ENCODE measurements at regions not wholly inside any gene's neighbourhood (a gene's known extent, or its start where the extent isn't known, plus 50 kb on each side); places are given as distances from the start of the nearest gene placed in this dataset.

DNA sequence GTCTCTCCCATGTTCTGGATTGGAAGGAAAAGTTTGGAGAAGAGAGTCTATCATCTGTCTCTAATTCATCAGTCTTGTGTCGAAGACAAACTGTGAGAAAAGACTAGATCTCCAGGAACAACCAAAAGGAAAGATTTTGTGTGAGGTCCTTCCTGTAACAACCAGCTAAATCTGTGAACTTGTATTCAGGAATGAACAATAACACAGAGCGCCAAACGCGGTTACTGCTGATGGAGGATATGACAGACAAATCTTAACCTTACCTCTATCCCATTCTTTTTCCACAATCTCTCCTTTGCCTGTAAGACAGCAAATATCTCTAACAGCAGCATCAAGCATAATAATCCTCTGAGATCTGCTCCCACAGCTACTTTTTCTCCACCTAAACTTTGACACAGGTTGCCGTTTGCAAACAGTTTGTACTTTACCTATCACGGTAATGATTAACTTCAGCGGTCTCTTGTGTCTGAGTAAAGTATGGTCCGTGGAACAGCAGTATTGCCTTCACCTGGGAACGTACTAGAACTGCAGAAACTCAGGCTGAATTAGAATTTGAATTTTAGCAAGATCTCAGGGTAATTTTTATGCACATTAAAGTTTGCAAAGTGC, 387.6 kb downstream of the ELAVL2 start:
- no peaks in the 10 kb centered on the region for H3K27me3 ChIP-seq (ENCODE audit: control insufficient read depth, insufficient read depth, low read length)
- H3K4me3 ChIP-seq (ENCODE audit: low read length), result no peak overlapping the region
- H3K36me3 ChIP-seq (ENCODE audit: control insufficient read depth, insufficient read depth, low read length), result no peaks in the 10 kb centered on the region
- H3K4me1 ChIP-seq (ENCODE audit: control insufficient read depth, insufficient read depth, low read length), result no peaks in the 10 kb centered on the region
- no peak overlapping the region for H3K27ac ChIP-seq (ENCODE audit: low read depth, low read length)
- no peak overlapping the region for H3K9ac ChIP-seq (ENCODE audit: low read length)

DNA sequence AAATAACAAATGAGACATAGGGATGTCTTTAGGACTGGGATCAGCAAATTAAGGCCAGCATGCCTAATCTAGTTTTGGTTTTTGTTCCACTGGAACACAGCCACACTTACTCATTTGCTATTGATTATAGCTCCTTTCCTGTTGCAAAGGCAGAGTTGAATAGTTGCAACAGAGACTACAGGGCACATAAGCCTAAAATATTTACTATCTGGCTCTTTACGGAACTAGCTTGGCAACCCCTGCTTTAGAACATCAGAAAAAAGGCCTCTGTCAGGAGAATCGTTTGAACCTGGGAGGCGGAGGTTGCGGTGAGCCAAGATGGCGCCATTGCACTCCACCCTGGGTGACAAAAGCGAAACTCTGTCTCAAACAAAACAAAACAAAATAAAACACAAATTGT, 384.8 kb downstream of the ELAVL2 start:
- no peaks in the 10 kb centered on the region for H3K27me3 ChIP-seq (ENCODE audit: control insufficient read depth, insufficient read depth, low read length)
- H3K27ac ChIP-seq (ENCODE audit: low read depth, low read length), result no peak overlapping the region
- H3K9ac ChIP-seq (ENCODE audit: low read length), result no peak overlapping the region
- H3K4me1 ChIP-seq (ENCODE audit: control insufficient read depth, insufficient read depth, low read length), result no peaks in the 10 kb centered on the region
- no peak overlapping the region for H3K4me3 ChIP-seq (ENCODE audit: low read length)
- H3K36me3 ChIP-seq (ENCODE audit: control insufficient read depth, insufficient read depth, low read length), result no peaks in the 10 kb centered on the region

DNA sequence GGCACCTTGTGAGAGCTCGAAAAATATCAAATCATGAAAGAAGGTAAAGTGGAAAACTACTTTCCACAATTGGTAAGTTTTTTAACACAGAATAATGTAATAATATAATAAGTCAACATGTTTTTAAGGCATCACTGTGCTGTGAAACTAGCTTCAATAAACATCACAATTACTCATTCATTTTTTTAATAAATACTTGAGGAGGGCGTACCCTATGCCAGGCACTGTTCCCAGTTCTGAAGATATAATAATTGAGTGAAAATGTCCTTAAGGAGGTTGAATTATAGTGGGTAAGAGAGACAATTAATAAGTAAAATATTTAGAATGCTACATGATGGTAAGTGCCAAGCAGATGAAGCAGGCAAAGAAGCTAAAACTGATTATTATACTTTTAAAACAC, 381.4 kb downstream of the ELAVL2 start:
- Histone ChIP-seq H3K27ac (ENCODE audit: low read depth, low read length) (no peak overlapping the region), H3K4me1 (ENCODE audit: control insufficient read depth, insufficient read depth, low read length) (no peaks in the 10 kb centered on the region), H3K36me3 (ENCODE audit: control insufficient read depth, insufficient read depth, low read length) (no peaks in the 10 kb centered on the region), H3K4me3 (ENCODE audit: low read length) (no peak overlapping the region), H3K9ac (ENCODE audit: low read length) (no peak overlapping the region), H3K27me3 (ENCODE audit: control insufficient read depth, insufficient read depth, low read length) (no peaks in the 10 kb centered on the region)

DNA sequence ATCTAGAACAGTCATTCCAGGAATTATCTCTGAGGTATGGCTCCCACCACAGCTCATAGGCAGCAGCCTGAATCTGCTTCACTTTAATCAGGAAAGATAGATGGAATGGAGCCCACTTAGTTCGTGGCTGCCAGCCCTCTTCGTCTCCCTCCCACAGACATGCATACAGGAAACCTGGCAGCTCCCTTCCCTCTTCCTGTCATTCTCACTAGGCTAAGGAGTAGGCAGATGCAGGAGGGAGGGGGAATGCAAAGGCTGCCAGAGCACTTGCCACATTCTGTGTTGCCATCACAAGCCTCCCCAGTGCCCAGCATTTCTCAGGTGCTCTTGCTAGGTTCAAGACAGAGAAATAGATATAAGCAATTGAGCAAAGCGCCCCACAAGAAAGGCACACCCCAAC, 378.9 kb downstream of the ELAVL2 start:
- H3K27ac ChIP-seq (ENCODE audit: low read depth, low read length), result no peak overlapping the region
- H3K4me1 ChIP-seq (ENCODE audit: control insufficient read depth, insufficient read depth, low read length), result no peaks in the 10 kb centered on the region
- H3K4me3 ChIP-seq (ENCODE audit: low read length), result no peak overlapping the region
- no peaks in the 10 kb centered on the region for H3K36me3 ChIP-seq (ENCODE audit: control insufficient read depth, insufficient read depth, low read length)
- H3K27me3 ChIP-seq (ENCODE audit: control insufficient read depth, insufficient read depth, low read length), result no peaks in the 10 kb centered on the region
- H3K9ac ChIP-seq (ENCODE audit: low read length), result no peak overlapping the region

DNA sequence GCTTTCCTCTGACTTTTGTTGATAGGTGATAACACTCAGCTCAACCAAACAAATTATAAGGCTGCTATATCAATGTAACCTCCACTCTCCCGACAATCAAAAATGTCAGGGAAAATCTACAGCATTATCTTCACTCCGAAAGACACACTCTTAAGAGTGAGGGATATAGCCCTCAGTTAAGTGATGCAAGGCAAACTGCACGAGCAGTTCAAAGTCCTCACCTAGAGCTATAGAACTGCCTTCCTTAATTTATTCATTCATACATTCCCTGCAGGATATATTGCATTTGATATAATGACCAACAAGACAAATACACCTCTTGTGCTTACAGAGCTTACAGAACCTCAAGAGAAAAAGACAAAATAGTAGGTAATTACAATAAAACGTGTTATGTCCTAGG, 378.1 kb downstream of the ELAVL2 start:
- Histone ChIP-seq H3K27ac (ENCODE audit: low read depth, low read length) (no peak overlapping the region), H3K27me3 (ENCODE audit: control insufficient read depth, insufficient read depth, low read length) (no peaks in the 10 kb centered on the region), H3K36me3 (ENCODE audit: control insufficient read depth, insufficient read depth, low read length) (no peaks in the 10 kb centered on the region), H3K4me3 (ENCODE audit: low read length) (no peak overlapping the region), H3K9ac (ENCODE audit: low read length) (no peak overlapping the region), H3K4me1 (ENCODE audit: control insufficient read depth, insufficient read depth, low read length) (no peaks in the 10 kb centered on the region)

DNA sequence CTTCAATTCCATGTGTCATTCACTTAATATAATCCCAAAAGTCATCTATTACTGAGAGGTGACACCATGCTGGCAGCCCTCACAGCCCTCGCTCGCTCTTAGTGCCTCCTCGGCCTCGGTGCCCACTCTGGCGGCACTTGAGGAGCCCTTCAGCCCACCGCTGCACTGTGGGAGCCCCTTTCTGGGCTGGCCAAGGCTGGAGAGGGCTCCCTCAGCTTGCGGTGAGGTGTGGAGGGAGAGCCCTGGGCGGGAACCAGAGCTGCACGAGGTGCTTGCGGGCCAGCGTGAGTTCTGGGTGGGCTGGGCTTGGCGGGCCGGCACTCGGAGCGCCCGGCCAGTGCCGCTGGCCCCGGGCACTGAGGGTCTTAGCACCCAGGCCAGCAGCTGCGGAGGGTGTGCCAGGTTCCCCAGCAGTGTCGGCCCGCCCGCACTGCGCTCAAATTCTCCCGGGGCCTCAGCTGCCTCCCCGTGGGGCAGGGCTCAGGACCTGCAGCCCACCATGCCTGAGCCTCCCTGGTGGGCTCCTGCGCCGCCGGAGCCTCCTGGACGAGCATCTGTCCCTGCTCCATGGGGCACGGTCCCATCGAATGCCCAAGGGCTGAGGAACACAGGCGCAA, 374.1 kb downstream of the ELAVL2 start:
- no peak overlapping the region for H3K27ac ChIP-seq (ENCODE audit: low read depth, low read length)
- H3K27me3 ChIP-seq (ENCODE audit: control insufficient read depth, insufficient read depth, low read length), result no peaks in the 10 kb centered on the region
- H3K4me1 ChIP-seq (ENCODE audit: control insufficient read depth, insufficient read depth, low read length), result no peaks in the 10 kb centered on the region
- H3K4me3 ChIP-seq (ENCODE audit: low read length), result no peak overlapping the region
- H3K9ac ChIP-seq (ENCODE audit: low read length), result no peak overlapping the region
- no peaks in the 10 kb centered on the region for H3K36me3 ChIP-seq (ENCODE audit: control insufficient read depth, insufficient read depth, low read length)

DNA sequence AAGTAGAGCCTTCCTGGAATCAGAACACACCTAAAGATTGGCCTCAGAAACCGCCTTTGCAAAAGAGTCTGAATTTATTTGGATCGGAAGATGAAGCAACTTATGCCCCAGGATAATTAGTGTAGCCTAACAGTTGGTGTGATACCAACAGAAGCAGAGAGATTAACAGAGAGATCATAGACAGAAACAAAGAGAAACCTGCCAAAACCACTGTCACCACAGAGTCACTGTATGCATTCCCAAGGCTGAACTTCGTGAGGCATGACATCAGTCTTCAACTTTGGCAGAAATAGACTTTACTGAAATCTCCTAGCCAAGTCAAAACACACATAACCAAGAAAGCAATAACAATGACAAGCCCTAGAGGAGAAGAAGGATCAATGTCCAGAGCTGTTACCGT, 361.8 kb downstream of the ELAVL2 start:
- Histone ChIP-seq H3K4me1 (ENCODE audit: control insufficient read depth, insufficient read depth, low read length) (no peaks in the 10 kb centered on the region), H3K4me3 (ENCODE audit: low read length) (no peak overlapping the region), H3K9ac (ENCODE audit: low read length) (no peak overlapping the region), H3K36me3 (ENCODE audit: control insufficient read depth, insufficient read depth, low read length) (no peaks in the 10 kb centered on the region), H3K27me3 (ENCODE audit: control insufficient read depth, insufficient read depth, low read length) (no peaks in the 10 kb centered on the region), H3K27ac (ENCODE audit: low read depth, low read length) (no peak overlapping the region)

DNA sequence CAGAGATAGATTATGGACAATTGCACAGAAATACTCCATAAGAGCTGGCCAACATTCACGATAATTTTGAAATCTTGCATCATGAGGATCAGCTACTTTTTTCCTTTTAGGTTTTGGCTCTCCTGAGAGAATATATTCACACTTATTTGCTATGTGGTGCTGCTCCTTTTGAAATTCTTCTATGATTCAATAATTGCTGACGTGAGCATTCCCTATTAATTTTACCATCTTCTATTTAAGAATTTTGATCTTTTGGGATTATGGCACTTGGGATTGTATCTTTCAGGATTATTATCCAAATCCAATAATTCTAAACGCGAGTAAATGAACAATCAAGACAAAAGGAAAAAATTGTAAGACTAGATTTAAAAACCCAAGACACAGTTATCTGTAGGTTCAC, 358.8 kb downstream of the ELAVL2 start:
- H3K27ac ChIP-seq (ENCODE audit: low read depth, low read length), result no peak overlapping the region
- no peak overlapping the region for H3K4me3 ChIP-seq (ENCODE audit: low read length)
- H3K36me3 ChIP-seq (ENCODE audit: control insufficient read depth, insufficient read depth, low read length), result no peaks in the 10 kb centered on the region
- no peaks in the 10 kb centered on the region for H3K27me3 ChIP-seq (ENCODE audit: control insufficient read depth, insufficient read depth, low read length)
- H3K4me1 ChIP-seq (ENCODE audit: control insufficient read depth, insufficient read depth, low read length), result no peaks in the 10 kb centered on the region
- H3K9ac ChIP-seq (ENCODE audit: low read length), result no peak overlapping the region

DNA sequence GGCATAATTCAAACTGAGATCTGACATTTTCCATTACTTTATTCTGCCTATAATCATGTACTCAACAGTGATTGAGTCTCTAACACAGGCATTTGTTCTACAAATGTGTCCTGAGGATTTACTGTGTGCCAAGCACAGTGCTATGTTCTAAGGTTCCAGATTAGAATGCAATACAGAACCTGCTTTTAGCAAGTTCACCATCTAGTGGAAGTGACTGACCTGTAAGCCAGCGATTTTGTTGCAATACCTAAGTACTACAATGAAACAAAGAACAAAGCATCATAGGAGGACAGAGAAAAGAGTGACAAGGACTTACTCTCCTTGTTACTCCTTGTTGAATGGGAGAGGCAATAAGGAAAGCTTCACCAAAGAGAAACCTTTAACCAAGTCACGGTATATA, 348.1 kb downstream of the ELAVL2 start:
- H3K36me3 ChIP-seq (ENCODE audit: control insufficient read depth, insufficient read depth, low read length), result no peaks in the 10 kb centered on the region
- no peak overlapping the region for H3K9ac ChIP-seq (ENCODE audit: low read length)
- no peak overlapping the region for H3K27ac ChIP-seq (ENCODE audit: low read depth, low read length)
- H3K4me3 ChIP-seq (ENCODE audit: low read length), result no peak overlapping the region
- no peaks in the 10 kb centered on the region for H3K27me3 ChIP-seq (ENCODE audit: control insufficient read depth, insufficient read depth, low read length)
- H3K4me1 ChIP-seq (ENCODE audit: control insufficient read depth, insufficient read depth, low read length), result no peaks in the 10 kb centered on the region

DNA sequence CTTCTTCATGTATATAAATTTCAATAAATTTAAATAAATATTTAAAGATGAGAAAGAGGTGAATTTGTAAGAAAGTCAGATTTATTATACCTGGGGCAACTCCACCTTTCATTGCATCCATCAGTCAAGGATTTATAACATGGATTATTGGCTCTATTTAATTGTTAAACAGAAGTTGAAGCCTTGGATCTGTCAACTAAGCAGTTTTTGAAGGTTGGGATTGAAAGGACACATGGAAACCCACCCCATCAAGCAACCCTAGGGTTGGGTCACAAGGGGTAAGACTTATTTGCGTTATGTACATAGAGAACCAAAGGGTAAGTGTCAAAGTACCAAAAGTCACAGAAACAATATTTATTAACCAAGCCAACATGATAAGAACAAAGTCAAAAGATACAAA, 342.5 kb downstream of the ELAVL2 start:
- Histone ChIP-seq H3K4me1 (ENCODE audit: control insufficient read depth, insufficient read depth, low read length) (no peaks in the 10 kb centered on the region), H3K36me3 (ENCODE audit: control insufficient read depth, insufficient read depth, low read length) (no peaks in the 10 kb centered on the region), H3K9ac (ENCODE audit: low read length) (no peak overlapping the region), H3K4me3 (ENCODE audit: low read length) (no peak overlapping the region), H3K27me3 (ENCODE audit: control insufficient read depth, insufficient read depth, low read length) (no peaks in the 10 kb centered on the region), H3K27ac (ENCODE audit: low read depth, low read length) (no peak overlapping the region)

DNA sequence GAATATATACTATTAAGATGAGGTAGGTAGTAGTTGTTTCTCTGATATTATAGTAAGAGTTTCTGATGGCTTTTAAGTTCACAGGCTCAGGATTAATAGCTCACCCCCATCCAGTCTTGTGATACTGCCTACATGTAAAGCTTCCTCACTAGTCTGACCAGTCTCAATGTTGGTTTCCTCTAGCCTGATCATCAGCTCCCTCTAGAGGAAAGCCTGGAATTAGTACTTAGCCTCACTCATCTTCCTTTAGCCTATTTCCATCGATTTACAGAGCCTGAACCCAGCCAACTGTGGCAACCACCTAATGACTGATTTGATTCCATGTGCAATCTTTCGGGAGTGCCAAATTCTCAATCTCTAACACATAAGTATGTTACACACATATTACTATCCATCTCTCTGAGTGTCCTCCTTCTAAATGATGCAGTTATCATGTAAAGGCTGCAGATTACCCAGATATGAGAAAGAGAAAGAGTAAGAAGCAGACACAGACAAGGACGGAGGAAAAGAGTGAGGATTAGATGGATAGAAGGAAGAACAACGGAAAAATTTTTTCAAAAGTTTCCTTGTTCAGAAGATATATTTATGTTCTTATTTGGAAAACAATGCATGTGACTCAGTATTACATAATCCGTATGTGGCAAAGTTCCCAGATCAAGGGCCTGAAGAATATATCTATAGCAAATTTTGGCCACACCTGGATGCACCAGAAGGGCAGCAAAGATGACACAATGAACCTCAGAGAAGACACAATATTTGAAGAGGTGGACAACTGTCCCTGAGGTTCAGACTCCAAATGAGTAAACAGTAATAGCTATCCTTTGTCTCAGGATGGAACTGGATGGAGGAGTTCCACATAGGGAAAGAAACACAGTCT, 333.7 kb downstream of the ELAVL2 start:
- no peak overlapping the region for H3K9ac ChIP-seq (ENCODE audit: low read length)
- H3K27me3 ChIP-seq (ENCODE audit: control insufficient read depth, insufficient read depth, low read length), result no peaks in the 10 kb centered on the region
- no peaks in the 10 kb centered on the region for H3K4me1 ChIP-seq (ENCODE audit: control insufficient read depth, insufficient read depth, low read length)
- H3K27ac ChIP-seq (ENCODE audit: low read depth, low read length), result no peak overlapping the region
- no peaks in the 10 kb centered on the region for H3K36me3 ChIP-seq (ENCODE audit: control insufficient read depth, insufficient read depth, low read length)
- no peak overlapping the region for H3K4me3 ChIP-seq (ENCODE audit: low read length)

DNA sequence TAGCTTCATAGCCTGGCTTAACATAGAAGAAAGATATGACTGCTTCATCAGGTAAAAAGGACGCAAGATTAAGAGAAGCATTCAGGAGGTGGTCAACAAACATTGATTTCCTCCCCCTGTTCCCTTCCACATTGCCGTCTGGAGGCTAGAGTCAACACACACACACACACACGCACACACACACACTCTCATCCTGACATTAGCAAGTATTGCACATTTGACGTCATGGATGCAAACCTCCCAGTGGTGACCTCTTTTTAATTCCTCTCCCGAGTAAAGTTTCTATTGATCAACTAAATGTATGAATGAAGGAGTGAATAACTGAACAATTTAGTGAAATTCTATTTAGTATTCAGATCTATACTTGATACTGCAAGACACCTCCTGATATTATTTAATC, 332.8 kb downstream of the ELAVL2 start:
- no peaks in the 10 kb centered on the region for H3K27me3 ChIP-seq (ENCODE audit: control insufficient read depth, insufficient read depth, low read length)
- H3K4me3 ChIP-seq (ENCODE audit: low read length), result no peak overlapping the region
- H3K27ac ChIP-seq (ENCODE audit: low read depth, low read length), result no peak overlapping the region
- no peak overlapping the region for H3K9ac ChIP-seq (ENCODE audit: low read length)
- H3K36me3 ChIP-seq (ENCODE audit: control insufficient read depth, insufficient read depth, low read length), result no peaks in the 10 kb centered on the region
- no peaks in the 10 kb centered on the region for H3K4me1 ChIP-seq (ENCODE audit: control insufficient read depth, insufficient read depth, low read length)
